HEK293 (cell line): ENCODE measurements at regions not wholly inside any gene's neighbourhood (a gene's known extent, or its start where the extent isn't known, plus 50 kb on each side); places are given as distances from the start of the nearest gene placed in this dataset.
A peak's percentile ranks its signal among the peaks of the same experiment; 100 is the strongest.

Experiments used
- CTCF ChIA-PET: fragments of 350-600 bp; formaldehyde crosslinking; extraction: SDS; loops from one replicate; lab custom pipeline; 2021; ENCODE audit warnings: antibody characterized with exemption; lab: Yijun Ruan, JAX
- POLR2A ChIA-PET: fragments of 300-600 bp; formaldehyde crosslinking; extraction: SDS; loops from one replicate; lab custom pipeline; 2020; ENCODE audit warnings: antibody characterized with exemption, inconsistent platforms; lab: Yijun Ruan, JAX
- H3K27ac ChIP-seq: fragments of 200-500 bp; sonication (Bioruptor generic); 2 replicates; pipeline ENCODE4 v1.5.1; 2014; ENCODE audit warnings: low read depth, low read length, control low read depth, inconsistent platforms; ENCODE audit errors: extremely low read depth
- H3K36me3 ChIP-seq, 2 experiments: fragments of 200-500 bp in 1 of 2; sonication (Bioruptor generic) in 1 of 2; 1 replicate in 1 of 2; 2 replicates in 1 of 2; pipeline ENCODE4 v1.5.1; 2014 to 2017; ENCODE audit warnings: inconsistent platforms in 2 of 2, low read length in 2 of 2; ENCODE audit not compliant: control insufficient read depth in 2 of 2, insufficient read depth in 1 of 2
- H3K4me1 ChIP-seq: fragments of 200-500 bp; sonication (Bioruptor generic); 2 replicates; pipeline ENCODE4 v1.5.1; 2014; ENCODE audit warnings: mild to moderate bottlenecking, low read length, inconsistent platforms; ENCODE audit not compliant: control insufficient read depth, insufficient read depth
- H3K4me3 ChIP-seq: 2 replicates; pipeline ENCODE4 v1.5.1; 2011; ENCODE audit warnings: low read depth, mild to moderate bottlenecking, control low read depth, low read length, moderate library complexity
- H3K9me3 ChIP-seq: fragments of 200-500 bp; sonication (Bioruptor generic); 2 replicates; pipeline ENCODE4 v1.5.1; 2014; ENCODE audit warnings: low read depth, low read length, inconsistent platforms; ENCODE audit not compliant: control insufficient read depth, insufficient read depth
- BCL11A ChIP-seq: fragments of 450-650 bp; formaldehyde crosslinking; IDR thresholded peaks from 2 replicates; pipeline ENCODE4 v1.5.1; 2016; ENCODE audit warnings: low read depth, missing biosample characterization, missing genetic modification characterization
- EGR2 ChIP-seq: fragments of 450-650 bp; formaldehyde crosslinking; IDR thresholded peaks from 2 replicates; pipeline ENCODE4 v1.5.1; 2016; ENCODE audit warnings: low read depth, missing biosample characterization, missing genetic modification characterization
- KLF1 ChIP-seq: fragments of 450-650 bp; formaldehyde crosslinking; IDR thresholded peaks from 2 replicates; pipeline ENCODE4 v1.5.1; 2016; ENCODE audit warnings: missing biosample characterization, missing genetic modification characterization
- KLF16 ChIP-seq: fragments of 450-650 bp; formaldehyde crosslinking; IDR thresholded peaks from 2 replicates; pipeline ENCODE4 v1.5.1; 2017; ENCODE audit warnings: missing biosample characterization, missing genetic modification characterization
- RBAK ChIP-seq: fragments of 450-650 bp; formaldehyde crosslinking; IDR thresholded peaks from 2 replicates; pipeline ENCODE4 v1.5.1; 2016; ENCODE audit warnings: missing biosample characterization, missing genetic modification characterization
- SETDB1 ChIP-seq: IDR thresholded peaks from one replicate; pipeline ENCODE4 v1.6.1; 2017; ENCODE audit warnings: mild to moderate bottlenecking, low read length, moderate library complexity, mixed read lengths; ENCODE audit not compliant: insufficient read length
- WT1 ChIP-seq: fragments of 450-650 bp; formaldehyde crosslinking; IDR thresholded peaks from 2 replicates; pipeline ENCODE4 v1.5.1; 2016; ENCODE audit warnings: missing biosample characterization, missing genetic modification characterization
- YY1 ChIP-seq: fragments of 450-650 bp; formaldehyde crosslinking; IDR thresholded peaks from 2 replicates; pipeline ENCODE4 v1.5.1; 2018; ENCODE audit warnings: missing biosample characterization, missing genetic modification characterization
- ZBTB17 ChIP-seq: fragments of 450-650 bp; formaldehyde crosslinking; IDR thresholded peaks from 2 replicates; pipeline ENCODE4 v1.5.1; 2016; ENCODE audit warnings: missing biosample characterization, missing genetic modification characterization
- ZBTB48 ChIP-seq: fragments of 450-650 bp; formaldehyde crosslinking; IDR thresholded peaks from 2 replicates; pipeline ENCODE4 v1.5.1; 2016; ENCODE audit warnings: missing biosample characterization, missing genetic modification characterization
- ZFHX2 ChIP-seq: fragments of 450-650 bp; formaldehyde crosslinking; conservative IDR thresholded peaks from 2 replicates; pipeline ENCODE4 v1.5.1; 2016; ENCODE audit warnings: missing biosample characterization, missing genetic modification characterization
- ZNF169 ChIP-seq: fragments of 450-650 bp; formaldehyde crosslinking; IDR thresholded peaks from 2 replicates; pipeline ENCODE4 v1.5.1; 2016; ENCODE audit warnings: missing biosample characterization, missing genetic modification characterization
- ZNF311 ChIP-seq: fragments of 450-650 bp; formaldehyde crosslinking; IDR thresholded peaks from 2 replicates; pipeline ENCODE4 v1.5.1; 2017; ENCODE audit warnings: missing biosample characterization, missing genetic modification characterization, borderline replicate concordance
- ZNF335 ChIP-seq: fragments of 450-650 bp; formaldehyde crosslinking; conservative IDR thresholded peaks from 2 replicates; pipeline ENCODE4 v1.5.1; 2016; ENCODE audit warnings: missing biosample characterization, missing genetic modification characterization
- ZNF350 ChIP-seq: fragments of 450-650 bp; formaldehyde crosslinking; IDR thresholded peaks from 2 replicates; pipeline ENCODE4 v1.5.0; 2017; ENCODE audit warnings: missing biosample characterization, mild to moderate bottlenecking, missing genetic modification characterization
- ZNF423 ChIP-seq: fragments of 450-650 bp; formaldehyde crosslinking; IDR thresholded peaks from 2 replicates; pipeline ENCODE4 v1.5.1; 2016; ENCODE audit warnings: missing biosample characterization, missing genetic modification characterization
- ZNF544 ChIP-seq: fragments of 450-650 bp; formaldehyde crosslinking; IDR thresholded peaks from 2 replicates; pipeline ENCODE4 v1.5.0; 2017; ENCODE audit warnings: missing biosample characterization, missing genetic modification characterization
- ZNF626 ChIP-seq: fragments of 450-650 bp; sonication (Bioruptor Pico); formaldehyde crosslinking; IDR thresholded peaks from 2 replicates; pipeline ENCODE4 v1.5.1; 2018; ENCODE audit warnings: missing biosample characterization, missing genetic modification characterization, inconsistent platforms
- ZNF692 ChIP-seq: fragments of 450-650 bp; formaldehyde crosslinking; IDR thresholded peaks from 2 replicates; pipeline ENCODE4 v1.5.1; 2016; ENCODE audit warnings: missing biosample characterization, missing genetic modification characterization
- ZXDB ChIP-seq: fragments of 450-650 bp; formaldehyde crosslinking; IDR thresholded peaks from 2 replicates; pipeline ENCODE4 v1.5.1; 2016; ENCODE audit warnings: missing biosample characterization, missing genetic modification characterization
- TF ChIP-seq, protein P1 (sequence below): fragments of 450-650 bp; formaldehyde crosslinking; conservative IDR thresholded peaks from 2 replicates; pipeline ENCODE4 v1.5.1; 2016; ENCODE audit warnings: low read depth, missing biosample characterization, missing genetic modification characterization

GRCh38 chr6:10098756-10099528 is 315.9 kb downstream of the TFAP2A start (continued):
- 0 out of 2 replicates have a peak, but pooled peaks have one; percentile 14 for TF ChIP-seq ZBTB17 (tag by site-specific recombination)
- TF ChIP-seq RBAK, result no peak
- TF ChIP-seq ZNF544 (tag by site-specific recombination), result no peak
- TF ChIP-seq BCL11A (tag by site-specific recombination), result no peak
- no peak for TF ChIP-seq YY1 (tag by site-specific recombination)
- no peak for TF ChIP-seq ZNF350 (tag by site-specific recombination)
- peak; percentile 87 for TF ChIP-seq ZNF335 (tag by site-specific recombination)
- peak; percentile 37; the same call in 1 of the 2 replicates for TF ChIP-seq ZFHX2 (tag by site-specific recombination)
- TF ChIP-seq KLF16 (tag by site-specific recombination), result no peak
- TF ChIP-seq KLF1, result no peak
- TF ChIP-seq ZNF692 (tag by site-specific recombination), result 0 out of 2 replicates have a peak, but pooled peaks have one; percentile 25
- no peak for TF ChIP-seq ZXDB (tag by site-specific recombination)

DNA sequence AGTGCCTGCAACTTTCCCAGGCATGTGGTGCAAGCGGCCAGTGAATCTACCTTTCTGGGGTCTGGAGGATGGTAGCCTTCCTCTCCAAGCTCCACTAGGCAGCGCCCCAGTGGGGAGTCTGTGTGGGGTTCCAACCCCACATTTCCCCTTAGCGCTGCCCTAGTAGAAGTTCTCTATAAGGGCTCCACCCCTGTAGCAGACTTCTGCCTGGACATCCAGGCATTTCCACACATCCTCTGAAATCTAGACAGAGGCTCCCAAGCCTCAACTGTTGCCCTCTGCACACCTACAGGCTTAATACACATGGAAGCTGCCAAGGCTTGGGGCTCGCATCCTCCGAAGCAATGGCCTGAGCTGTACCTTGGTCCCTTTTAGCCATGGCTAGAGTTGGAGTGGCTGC is 321.6 kb downstream of the TFAP2A start:
- Histone ChIP-seq H3K27ac (no peak overlapping the region), H3K4me1 (no peaks in the 10 kb centered on the region), H3K36me3 (no peaks in the 10 kb centered on the region), H3K9me3 (no peaks in the 10 kb centered on the region), H3K4me3 (no peak overlapping the region)
- ChIA-PET POLR2A (no interaction called here), CTCF (interaction anchor here (0.5 kb wide), 1 partner anchor 9 kb away, joined by 3 read pairs; no protein-coding TSS in a partner anchor)
- TF ChIP-seq ZBTB48 (tag by site-specific recombination) (no peak), SETDB1 (peak; percentile 88), WT1 (no peak), ZNF311 (tag by site-specific recombination) (no peak), ZNF423 (tag by site-specific recombination) (no peak), ZNF626 (tag by site-specific recombination) (0 out of 2 replicates have a peak, but pooled peaks have one; percentile 51), EGR2 (tag by site-specific recombination) (no peak), ZXDB (tag by site-specific recombination) (no peak), ZNF169 (no peak)
- TF ChIP-seq, protein P1, sequence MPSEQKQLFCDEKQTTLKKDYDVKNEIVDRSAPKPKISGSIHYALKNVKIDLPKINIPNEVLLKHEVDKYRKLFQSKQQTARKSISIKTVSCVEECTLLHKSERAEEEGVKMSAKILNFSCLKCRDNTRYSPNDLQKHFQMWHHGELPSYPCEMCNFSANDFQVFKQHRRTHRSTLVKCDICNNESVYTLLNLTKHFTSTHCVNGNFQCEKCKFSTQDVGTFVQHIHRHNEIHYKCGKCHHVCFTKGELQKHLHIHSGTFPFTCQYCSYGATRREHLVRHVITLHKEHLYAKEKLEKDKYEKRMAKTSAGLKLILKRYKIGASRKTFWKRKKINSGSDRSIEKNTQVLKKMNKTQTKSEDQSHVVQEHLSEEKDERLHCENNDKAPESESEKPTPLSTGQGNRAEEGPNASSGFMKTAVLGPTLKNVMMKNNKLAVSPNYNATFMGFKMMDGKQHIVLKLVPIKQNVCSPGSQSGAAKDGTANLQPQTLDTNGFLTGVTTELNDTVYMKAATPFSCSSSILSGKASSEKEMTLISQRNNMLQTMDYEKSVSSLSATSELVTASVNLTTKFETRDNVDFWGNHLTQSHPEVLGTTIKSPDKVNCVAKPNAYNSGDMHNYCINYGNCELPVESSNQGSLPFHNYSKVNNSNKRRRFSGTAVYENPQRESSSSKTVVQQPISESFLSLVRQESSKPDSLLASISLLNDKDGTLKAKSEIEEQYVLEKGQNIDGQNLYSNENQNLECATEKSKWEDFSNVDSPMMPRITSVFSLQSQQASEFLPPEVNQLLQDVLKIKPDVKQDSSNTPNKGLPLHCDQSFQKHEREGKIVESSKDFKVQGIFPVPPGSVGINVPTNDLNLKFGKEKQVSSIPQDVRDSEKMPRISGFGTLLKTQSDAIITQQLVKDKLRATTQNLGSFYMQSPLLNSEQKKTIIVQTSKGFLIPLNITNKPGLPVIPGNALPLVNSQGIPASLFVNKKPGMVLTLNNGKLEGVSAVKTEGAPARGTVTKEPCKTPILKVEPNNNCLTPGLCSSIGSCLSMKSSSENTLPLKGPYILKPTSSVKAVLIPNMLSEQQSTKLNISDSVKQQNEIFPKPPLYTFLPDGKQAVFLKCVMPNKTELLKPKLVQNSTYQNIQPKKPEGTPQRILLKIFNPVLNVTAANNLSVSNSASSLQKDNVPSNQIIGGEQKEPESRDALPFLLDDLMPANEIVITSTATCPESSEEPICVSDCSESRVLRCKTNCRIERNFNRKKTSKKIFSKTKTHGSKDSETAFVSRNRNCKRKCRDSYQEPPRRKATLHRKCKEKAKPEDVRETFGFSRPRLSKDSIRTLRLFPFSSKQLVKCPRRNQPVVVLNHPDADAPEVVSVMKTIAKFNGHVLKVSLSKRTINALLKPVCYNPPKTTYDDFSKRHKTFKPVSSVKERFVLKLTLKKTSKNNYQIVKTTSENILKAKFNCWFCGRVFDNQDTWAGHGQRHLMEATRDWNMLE (tag by site-specific recombination), result no peak
